ENCODE measurements at regions not wholly inside any gene's neighbourhood (a gene's known extent, or its start where the extent isn't known, plus 50 kb on each side); places are given as distances from the start of the nearest gene placed in this dataset.

GRCh38 chr6:93684339-93684738 lies 265.0 kb upstream of the EPHA7 start:
- TF ChIP-seq SP1 (IDR thresholded peaks at IDR 0.05) (no peak), SUZ12 (IDR thresholded peaks at IDR 0.05) (no peak), FOXA1 (IDR thresholded peaks at IDR 0.05) (no peak)
